IMR-90 (cell line): ENCODE measurements at regions not wholly inside any gene's neighbourhood (a gene's known extent, or its start where the extent isn't known, plus 50 kb on each side); places are given as distances from the start of the nearest gene placed in this dataset.

ENCODE experiments used
- ATAC-seq: fragments of 200-7000 bp; cut with Tn5 transposase; 2 replicates; pipeline ENCODE4 v1.9.1; 2020; ENCODE audit warnings: low read depth, mild to moderate bottlenecking, moderate library complexity
- BruUV-seq: library from RNA; stranded (reverse); fragments of 400-500 nt; replicated peaks from 2 replicates; lab custom pipeline; 2021; lab: Mats Ljungman, UMichigan
- CTCF ChIA-PET: fragments of 300-600 bp; formaldehyde crosslinking; extraction: SDS; loops from one replicate; lab custom pipeline; 2021; ENCODE audit warnings: antibody characterized with exemption; lab: Yijun Ruan, JAX
- POLR2A ChIA-PET: fragments of 300-600 bp; sonication (Branson Sonifier 250); formaldehyde crosslinking; loops from one replicate; lab custom pipeline; 2022; ENCODE audit warnings: antibody characterized with exemption; ENCODE audit not compliant: unreplicated experiment; lab: Charles Lee
- DNase-seq: peaks from one replicate; pipeline ENCODE4 v3.0.0; 2013
- H2AFZ ChIP-seq: replicated peaks from 2 replicates; pipeline ENCODE3; 2013; ENCODE audit warnings: low read length, mild to moderate bottlenecking; ENCODE audit not compliant: poor library complexity
- H2AK5ac ChIP-seq: 2 replicates; pipeline ENCODE4 v1.6.1; 2013; ENCODE audit warnings: low read depth, low read length, inconsistent platforms
- H2AK9ac ChIP-seq: replicated peaks from 2 replicates; pipeline ENCODE3; 2013; ENCODE audit warnings: mild to moderate bottlenecking, low read depth, low read length, moderate library complexity; ENCODE audit not compliant: poor library complexity
- H2BK120ac ChIP-seq: 2 replicates; pipeline ENCODE4 v1.6.1; 2013; ENCODE audit warnings: low read depth, low read length, inconsistent platforms
- H2BK15ac ChIP-seq: 3 replicates; pipeline ENCODE4 v1.6.1; 2013; ENCODE audit warnings: low read depth, low read length, inconsistent platforms
- H2BK20ac ChIP-seq: 2 replicates; pipeline ENCODE4 v1.6.1; 2013; ENCODE audit warnings: low read depth, mild to moderate bottlenecking, inconsistent platforms, low read length, moderate library complexity
- H2BK5ac ChIP-seq: 2 replicates; pipeline ENCODE4 v1.6.1; 2013; ENCODE audit warnings: mild to moderate bottlenecking, low read depth, low read length, inconsistent platforms; ENCODE audit not compliant: poor library complexity, severe bottlenecking
- H3K14ac ChIP-seq: replicated peaks from 2 replicates; pipeline ENCODE4 v1.6.1; 2013; ENCODE audit warnings: low read depth, low read length, inconsistent platforms
- H3K18ac ChIP-seq: 2 replicates; pipeline ENCODE4 v1.6.1; 2013; ENCODE audit warnings: low read depth, low read length, control low read depth
- H3K23ac ChIP-seq: 2 replicates; pipeline ENCODE4 v1.6.1; 2013; ENCODE audit warnings: low read depth, low read length, inconsistent platforms
- H3K27ac ChIP-seq: 2 replicates; pipeline ENCODE4 v1.5.1; 2013; ENCODE audit warnings: mild to moderate bottlenecking, control low read depth, low read length; ENCODE audit not compliant: insufficient read depth
- H3K27me3 ChIP-seq: 2 replicates; pipeline ENCODE4 v1.6.1; 2013; ENCODE audit warnings: low read length; ENCODE audit not compliant: control insufficient read depth, insufficient read depth
- H3K36me3 ChIP-seq: 2 replicates; pipeline ENCODE4 v1.6.1; 2013; ENCODE audit warnings: low read length, mixed read lengths; ENCODE audit not compliant: control insufficient read depth, insufficient read depth
- H3K4ac ChIP-seq: 2 replicates; pipeline ENCODE4 v1.6.1; 2013; ENCODE audit warnings: low read depth, low read length, inconsistent platforms
- H3K4me1 ChIP-seq: 2 replicates; pipeline ENCODE4 v1.6.1; 2013; ENCODE audit warnings: low read length, mixed read lengths; ENCODE audit not compliant: control insufficient read depth, insufficient read depth
- H3K4me2 ChIP-seq: 2 replicates; pipeline ENCODE4 v1.6.1; 2013; ENCODE audit warnings: low read depth, mild to moderate bottlenecking, control low read depth, low read length, moderate library complexity
- H3K4me3 ChIP-seq: 2 replicates; pipeline ENCODE4 v1.5.1; 2013; ENCODE audit warnings: low read depth, mild to moderate bottlenecking, control low read depth, low read length, moderate library complexity; ENCODE audit not compliant: insufficient read depth
- H3K56ac ChIP-seq: 2 replicates; pipeline ENCODE4 v1.6.1; 2013; ENCODE audit warnings: low read length, inconsistent platforms; ENCODE audit not compliant: insufficient read depth; ENCODE audit errors: extremely low read depth
- H3K79me1 ChIP-seq, 2 experiments: 2 replicates each; pipeline ENCODE4 v1.6.1; 2013; ENCODE audit warnings: low read length in 2 of 2, inconsistent platforms in 1 of 2, low read depth in 1 of 2
- H3K9ac ChIP-seq: 2 replicates; pipeline ENCODE4 v1.6.1; 2013; ENCODE audit warnings: low read depth, low read length, control low read depth
- H3K9me1 ChIP-seq: 2 replicates; pipeline ENCODE4 v1.6.1; 2013; ENCODE audit warnings: low read length, inconsistent platforms; ENCODE audit not compliant: insufficient read depth
- H3K9me3 ChIP-seq: 2 replicates; pipeline ENCODE4 v1.6.1; 2013; ENCODE audit warnings: low read length; ENCODE audit not compliant: control insufficient read depth, insufficient read depth
- H4K20me1 ChIP-seq: 2 replicates; pipeline ENCODE4 v1.6.1; 2013; ENCODE audit warnings: low read length, inconsistent platforms; ENCODE audit not compliant: insufficient read depth
- H4K5ac ChIP-seq: 2 replicates; pipeline ENCODE4 v1.6.1; 2013; ENCODE audit warnings: mild to moderate bottlenecking, low read depth, low read length, control low read depth
- H4K8ac ChIP-seq, 2 experiments: 2 replicates each; pipeline ENCODE4 v1.6.1; 2013; ENCODE audit warnings: low read depth in 2 of 2, low read length in 2 of 2, control low read depth in 1 of 2, inconsistent platforms in 1 of 2
- H4K91ac ChIP-seq: 2 replicates; pipeline ENCODE4 v1.6.1; 2013; ENCODE audit warnings: low read depth, low read length, inconsistent platforms; ENCODE audit not compliant: insufficient read depth
- BHLHE40 ChIP-seq: fragments of 150-350 bp; IDR thresholded peaks from 2 replicates; pipeline ENCODE4 v1.6.1; 2016; ENCODE audit warnings: mild to moderate bottlenecking, low read depth, low read length
- CEBPB ChIP-seq: IDR thresholded peaks from 2 replicates; pipeline ENCODE4 v1.6.1; 2012; ENCODE audit warnings: low read depth, low read length, improper control_type of control experiment
- CHD1 ChIP-seq: IDR thresholded peaks from 2 replicates; pipeline ENCODE4 v1.6.1; 2012; ENCODE audit warnings: low read depth, low read length, improper control_type of control experiment
- CTCF ChIP-seq: conservative IDR thresholded peaks from 2 replicates; pipeline ENCODE4 v1.5.1; 2012; ENCODE audit warnings: mild to moderate bottlenecking, low read depth, low read length, improper control_type of control experiment
- ELK1 ChIP-seq: fragments of 150-350 bp; IDR thresholded peaks from 2 replicates; pipeline ENCODE4 v1.6.1; 2016; ENCODE audit warnings: low read depth, mild to moderate bottlenecking, low read length, moderate library complexity, borderline replicate concordance
- FOS ChIP-seq: fragments of 150-350 bp; IDR thresholded peaks from 2 replicates; pipeline ENCODE4 v1.6.1; 2016; ENCODE audit warnings: low read depth, low read length
- MAFK ChIP-seq: IDR thresholded peaks from 2 replicates; pipeline ENCODE4 v1.6.1; 2012; ENCODE audit warnings: low read depth, low read length, improper control_type of control experiment
- MAZ ChIP-seq: IDR thresholded peaks from 2 replicates; pipeline ENCODE4 v1.6.1; 2012; ENCODE audit warnings: low read depth, mild to moderate bottlenecking, low read length, improper control_type of control experiment, moderate library complexity, borderline replicate concordance
- MXI1 ChIP-seq: IDR thresholded peaks from 2 replicates; pipeline ENCODE4 v1.6.1; 2012; ENCODE audit warnings: low read depth, mild to moderate bottlenecking, low read length, moderate library complexity, borderline replicate concordance
- NFE2L2 ChIP-seq: fragments of 150-350 bp; IDR thresholded peaks from 2 replicates; pipeline ENCODE4 v1.6.1; 2016; ENCODE audit warnings: low read depth, mild to moderate bottlenecking, low read length
- POLR2A ChIP-seq: IDR thresholded peaks from 2 replicates; pipeline ENCODE4 v1.6.1; 2012; ENCODE audit warnings: mild to moderate bottlenecking, low read depth, low read length
- RAD21 ChIP-seq: IDR thresholded peaks from 2 replicates; pipeline ENCODE4 v1.6.1; 2012; ENCODE audit warnings: low read length, improper control_type of control experiment
- RCOR1 ChIP-seq: IDR thresholded peaks from 2 replicates; pipeline ENCODE4 v1.6.1; 2012; ENCODE audit warnings: mild to moderate bottlenecking, low read length, improper control_type of control experiment; ENCODE audit not compliant: insufficient replicate concordance
- RFX5 ChIP-seq: IDR thresholded peaks from 2 replicates; pipeline ENCODE4 v1.8.0; 2012; ENCODE audit warnings: low read depth, mild to moderate bottlenecking, low read length, moderate library complexity
- SMC3 ChIP-seq: fragments of 150-350 bp; IDR thresholded peaks from 2 replicates; pipeline ENCODE4 v1.6.1; 2016; ENCODE audit warnings: low read depth, mild to moderate bottlenecking, antibody characterized with exemption, low read length, moderate library complexity
- WGBS, 2 experiments: methylation state at CpG; one replicate each; pipeline versions ENCODE4 v1.1.5 to v1.1.7; 2013; ENCODE audit warnings: missing lambda C conversion rate in 2 of 2; ENCODE audit not compliant: insufficient read length in 1 of 2; ENCODE audit errors: extremely low coverage in 2 of 2; 5-methylcytosine and 5-hydroxymethylcytosine counted together
- dilution Hi-C: fragments of 300-500 bp; cut with HindIII; formaldehyde crosslinking; loops from one replicate; pipeline ENCODE4 v1.14.3; 2018; ENCODE audit warnings: low sequenced_read_pairs; ENCODE audit not compliant: unreplicated experiment
- in situ Hi-C: fragments of 300-500 bp; cut with MboI; formaldehyde crosslinking; loops from 3 replicates; pipeline ENCODE4 v1.14.3; 2019; ENCODE audit warnings: low sequenced_read_pairs, inconsistent platforms, mixed read lengths
- intact Hi-C: fragments of 100-400 bp; cut with micrococcal nuclease; formaldehyde crosslinking; loops from 2 replicates; pipeline ENCODE4 v1.10.0; 2022
- TF ChIP-seq, protein P1 (sequence below): fragments of 150-350 bp; IDR thresholded peaks from 2 replicates; pipeline ENCODE4 v1.6.1; 2017; ENCODE audit warnings: mild to moderate bottlenecking, antibody characterized with exemption, low read length, low read depth

- Histone ChIP-seq H3K23ac (no peak overlapping the region), H3K56ac (no peak overlapping the region), H4K20me1 (no peaks in the 10 kb centered on the region), H2BK5ac (no peak overlapping the region), H2BK15ac (no peak overlapping the region), H3K79me1 (no peaks in the 10 kb centered on the region), H3K36me3 (no peaks in the 10 kb centered on the region), H3K4me2 (no peak overlapping the region), H3K4me1 (peaks cover 4% of the 10 kb centered on the region; the same call in 1 of the 2 replicates), H3K27me3 (peaks cover 2% of the 10 kb centered on the region), H2BK20ac (no peak overlapping the region), H3K18ac (no peak overlapping the region), H3K9me1 (no peaks in the 10 kb centered on the region; the same call in 1 of the 2 replicates), H3K4me3 (no peak overlapping the region), H3K14ac (no peak overlapping the region), H3K4ac (no peak overlapping the region), H4K91ac (no peak overlapping the region), H3K9ac (no peak overlapping the region), H4K8ac (no peak overlapping the region), H3K9me3 (no peaks in the 10 kb centered on the region), H2AK5ac (no peak overlapping the region; the same call in 1 of the 2 replicates), H2AFZ (no peak overlapping the region), H2AK9ac (no peak overlapping the region), H3K27ac (no peak overlapping the region), H2BK120ac (no peak overlapping the region), H4K5ac (no peak overlapping the region)
- ChIA-PET CTCF (no interaction called here), POLR2A (no interaction called here)
- intact Hi-C loops: loop anchor here (5.0 kb wide), 1 partner anchor 528 kb away; the partner anchor contains the start of gene EPHA4
- in situ Hi-C loops: no loop called here
- TF ChIP-seq RFX5 (no peak), CHD1 (no peak), SMC3 (no peak), CEBPB (no peak), RAD21 (no peak), POLR2A (no peak), NFE2L2 (no peak), MXI1 (no peak), MAFK (no peak), MAZ (no peak), CTCF (no peak), RCOR1 (no peak), FOS (no peak), ELK1 (no peak), BHLHE40 (no peak)
- TF ChIP-seq, protein P1, sequence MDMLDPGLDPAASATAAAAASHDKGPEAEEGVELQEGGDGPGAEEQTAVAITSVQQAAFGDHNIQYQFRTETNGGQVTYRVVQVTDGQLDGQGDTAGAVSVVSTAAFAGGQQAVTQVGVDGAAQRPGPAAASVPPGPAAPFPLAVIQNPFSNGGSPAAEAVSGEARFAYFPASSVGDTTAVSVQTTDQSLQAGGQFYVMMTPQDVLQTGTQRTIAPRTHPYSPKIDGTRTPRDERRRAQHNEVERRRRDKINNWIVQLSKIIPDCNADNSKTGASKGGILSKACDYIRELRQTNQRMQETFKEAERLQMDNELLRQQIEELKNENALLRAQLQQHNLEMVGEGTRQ: no peak
- dilution Hi-C loops: no loop called here
- no TSS peak for BruUV-seq
- 100% methylated on average over 1 of the region's 5 CpGs; no CpG with 5 or more reads in 1 of the 2 experiments for WGBS, 2 experiments
- no peak for DNase-seq
- ATAC-seq: no peak
These were observed 527.3 kb downstream of the EPHA4 start for GRCh38 chr2:221044781-221045180.
